Lower leg skin (tissue), 4 donors: ENCODE measurements at regions not wholly inside any gene's neighbourhood (a gene's known extent, or its start where the extent isn't known, plus 50 kb on each side); places are given as distances from the start of the nearest gene placed in this dataset.

Source experiments
- DNase-seq, 2 donors: peaks; one replicate each; pipeline ENCODE4 v3.0.0-alpha.2; 2019; ENCODE audit warnings: low spot score in 2 of 2
- H3K4me3 ChIP-seq: fragments of 200-600 bp; sonication (generic); 2 replicates; pipeline ENCODE4 v1.5.1; 2017; ENCODE audit warnings: mild to moderate bottlenecking, low read depth; ENCODE audit not compliant: poor library complexity, severe bottlenecking
- POLR2A ChIP-seq, 2 donors: fragments of 450-650 bp; IDR thresholded peaks; one replicate each; pipeline ENCODE4 v1.6.1; 2016 to 2017; ENCODE audit warnings: antibody characterized with exemption in 2 of 2, mild to moderate bottlenecking in 1 of 2, moderate library complexity in 1 of 2
- WGBS, 2 donors: methylation state at CpG; one replicate each; pipeline ENCODE4 v1.1.5; 2018; 5-methylcytosine and 5-hydroxymethylcytosine counted together
- intact Hi-C: fragments of 100-400 bp; cut with DNase I; formaldehyde crosslinking; loops from one replicate; pipeline ENCODE4 v1.15.0; 2023; ENCODE audit warnings: low total_unique reads
- TF ChIP-seq, protein P1 (sequence below), 3 donors: fragments of 450-650 bp; IDR thresholded peaks; one replicate each; pipeline ENCODE4 v1.5.1; 2016; ENCODE audit warnings: antibody characterized with exemption in 3 of 3, mild to moderate bottlenecking in 3 of 3, moderate library complexity in 2 of 3

DNA sequence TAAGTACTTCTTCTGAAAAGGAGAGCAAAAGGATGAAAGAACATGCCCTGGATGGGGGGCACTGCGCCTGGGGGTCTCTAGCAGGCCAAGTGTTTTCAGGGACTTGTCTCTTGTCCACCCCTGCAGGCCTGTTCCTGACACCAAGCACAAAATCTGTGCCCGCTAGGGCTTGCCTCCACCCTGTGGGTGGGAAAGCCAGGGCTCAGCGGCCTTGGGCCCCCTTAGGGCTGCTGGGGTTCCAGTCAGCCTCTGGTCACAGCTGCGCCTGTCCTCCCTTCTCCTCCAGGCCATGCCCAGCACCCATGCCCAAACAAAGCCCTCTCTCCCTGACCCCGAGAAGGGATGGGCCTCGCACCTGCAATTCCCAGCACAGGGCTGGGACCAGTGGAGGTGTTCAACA is 71.1 kb upstream of the TRPM1 start:
- 90 to 95% methylated on average over 6 of the region's 6 CpGs for WGBS, 2 donors
- H3K4me3 ChIP-seq: no peak overlapping the region
- peak in 1 of 2 donors; percentile 59 for DNase-seq
- intact Hi-C loops: no loop called here
- TF ChIP-seq POLR2A (IDR thresholded peaks at IDR 0.05): no peak
- TF ChIP-seq, protein P1, sequence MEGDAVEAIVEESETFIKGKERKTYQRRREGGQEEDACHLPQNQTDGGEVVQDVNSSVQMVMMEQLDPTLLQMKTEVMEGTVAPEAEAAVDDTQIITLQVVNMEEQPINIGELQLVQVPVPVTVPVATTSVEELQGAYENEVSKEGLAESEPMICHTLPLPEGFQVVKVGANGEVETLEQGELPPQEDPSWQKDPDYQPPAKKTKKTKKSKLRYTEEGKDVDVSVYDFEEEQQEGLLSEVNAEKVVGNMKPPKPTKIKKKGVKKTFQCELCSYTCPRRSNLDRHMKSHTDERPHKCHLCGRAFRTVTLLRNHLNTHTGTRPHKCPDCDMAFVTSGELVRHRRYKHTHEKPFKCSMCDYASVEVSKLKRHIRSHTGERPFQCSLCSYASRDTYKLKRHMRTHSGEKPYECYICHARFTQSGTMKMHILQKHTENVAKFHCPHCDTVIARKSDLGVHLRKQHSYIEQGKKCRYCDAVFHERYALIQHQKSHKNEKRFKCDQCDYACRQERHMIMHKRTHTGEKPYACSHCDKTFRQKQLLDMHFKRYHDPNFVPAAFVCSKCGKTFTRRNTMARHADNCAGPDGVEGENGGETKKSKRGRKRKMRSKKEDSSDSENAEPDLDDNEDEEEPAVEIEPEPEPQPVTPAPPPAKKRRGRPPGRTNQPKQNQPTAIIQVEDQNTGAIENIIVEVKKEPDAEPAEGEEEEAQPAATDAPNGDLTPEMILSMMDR (IDR thresholded peaks at IDR 0.05): no peak

DNA sequence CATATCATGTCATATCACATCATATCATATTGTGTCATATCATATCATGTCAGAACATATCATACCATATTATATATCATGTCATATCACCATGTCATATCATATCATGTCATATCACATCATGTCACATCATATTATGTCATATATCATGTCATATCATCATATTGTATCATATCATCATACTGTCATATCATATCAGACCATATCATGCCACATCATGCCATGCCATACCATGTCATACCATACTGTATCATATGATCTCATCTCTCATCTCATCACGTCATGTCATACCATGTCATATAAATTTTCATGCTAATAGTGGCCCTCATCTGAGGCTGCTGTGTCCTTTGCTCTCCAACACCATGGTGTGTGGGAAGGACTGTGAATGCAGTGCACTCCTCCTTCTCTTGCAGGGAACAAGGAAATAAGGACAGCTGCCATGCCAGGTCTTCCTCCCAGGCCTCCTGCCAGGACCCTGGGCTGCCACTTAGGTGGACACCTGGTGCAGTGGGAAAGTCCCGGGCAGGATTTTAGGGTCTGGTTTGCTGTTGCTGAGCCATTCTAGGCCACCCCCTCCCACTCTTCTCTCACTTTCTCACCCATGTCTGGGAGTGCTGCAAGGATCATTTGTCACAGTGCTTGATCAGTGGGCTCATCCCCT is 72.4 kb upstream of the TRPM1 start:
- DNase-seq: no peak
- no peak overlapping the region for H3K4me3 ChIP-seq
- 89 to 98% methylated on average over 2 of the region's 2 CpGs for WGBS, 2 donors
- no peak for TF ChIP-seq POLR2A (IDR thresholded peaks at IDR 0.05)
- TF ChIP-seq, protein P1 (IDR thresholded peaks at IDR 0.05): no peak
- intact Hi-C loops: no loop called here

DNA sequence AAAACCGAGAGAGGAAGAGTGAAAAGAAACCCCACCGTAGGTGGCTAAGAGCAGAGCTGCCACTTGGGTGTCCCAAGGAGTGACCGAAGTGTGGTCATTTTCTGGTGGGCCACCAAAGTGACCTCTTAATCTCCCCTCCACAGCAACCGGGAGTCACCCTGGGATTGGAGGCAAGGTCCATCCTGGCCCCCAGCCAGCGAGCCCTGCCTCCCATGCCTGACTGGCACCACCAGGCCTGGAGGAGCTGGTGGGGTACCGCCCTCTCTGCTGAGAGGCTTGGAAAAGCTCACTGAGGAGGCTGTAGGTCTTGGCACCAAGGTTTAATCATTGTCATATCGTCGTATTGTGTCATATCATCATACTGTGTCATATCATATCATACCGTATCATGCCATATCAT is 74.0 kb upstream of the TRPM1 start:
- no peak overlapping the region for H3K4me3 ChIP-seq
- TF ChIP-seq, protein P1 (IDR thresholded peaks at IDR 0.05): no peak
- TF ChIP-seq POLR2A (IDR thresholded peaks at IDR 0.05): no peak
- no peak for DNase-seq
- intact Hi-C loops: no loop called here
- 86 to 95% methylated on average over 9 of the region's 9 CpGs for WGBS, 2 donors

DNA sequence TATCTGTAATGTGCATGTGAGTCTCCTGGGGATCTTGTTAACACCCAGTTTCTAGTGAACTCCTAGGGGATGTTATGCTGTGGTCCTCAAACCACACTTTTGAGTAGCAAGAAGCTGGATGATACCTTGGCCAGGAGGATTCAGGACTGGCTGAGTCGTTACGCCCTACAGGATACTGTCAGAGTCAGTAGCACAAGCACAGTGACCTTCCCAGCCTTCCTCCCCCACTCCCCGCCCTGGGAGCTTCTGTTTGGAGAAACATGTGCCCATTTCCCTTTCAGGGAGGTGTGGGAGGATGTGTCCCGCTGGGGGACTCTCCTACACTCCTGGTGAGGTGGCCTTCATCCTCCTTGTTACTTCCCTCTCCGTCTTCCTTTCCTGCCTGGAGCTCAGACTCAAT is 76.4 kb upstream of the TRPM1 start:
- TF ChIP-seq POLR2A (IDR thresholded peaks at IDR 0.05): no peak
- TF ChIP-seq, protein P1 (IDR thresholded peaks at IDR 0.05): no peak
- intact Hi-C loops: no loop called here
- no peak for DNase-seq
- H3K4me3 ChIP-seq: no peak overlapping the region
- WGBS, 2 donors: 46 to 54% methylated on average over 5 of the region's 5 CpGs

DNA sequence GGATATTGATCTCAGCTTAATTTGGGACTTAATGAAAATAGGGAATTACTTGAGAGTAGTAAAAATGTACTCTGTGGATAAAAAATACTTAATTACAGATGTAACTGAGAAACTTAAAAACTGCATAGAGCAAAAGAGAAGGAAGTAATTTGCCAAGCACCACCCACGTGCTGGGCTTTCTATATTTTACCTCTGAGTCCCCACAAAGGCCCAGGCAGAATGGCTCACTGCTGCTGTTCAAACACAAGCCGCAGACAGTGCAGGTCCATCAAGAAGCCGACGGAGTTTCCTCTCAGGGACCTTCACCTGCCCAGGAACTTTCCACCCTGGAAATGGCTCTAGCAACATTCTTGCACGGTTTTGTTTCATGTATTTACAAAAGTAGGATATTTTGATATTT is 77.2 kb upstream of the TRPM1 start:
- intact Hi-C loops: no loop called here

More for the DNA sequence above, 77.2 kb upstream of the TRPM1 start:
- 80% methylated on average over 5 of the region's 5 CpGs for WGBS, 2 donors
- H3K4me3 ChIP-seq: no peak overlapping the region
- no peak for DNase-seq
- TF ChIP-seq, protein P1 (IDR thresholded peaks at IDR 0.05): no peak
- TF ChIP-seq POLR2A (IDR thresholded peaks at IDR 0.05): no peak
